Stomach (tissue), 4 donors: ENCODE measurements at regions not wholly inside any gene's neighbourhood (a gene's known extent, or its start where the extent isn't known, plus 50 kb on each side); places are given as distances from the start of the nearest gene placed in this dataset.

Experiments
- CTCF ChIP-seq, 7 experiments: fragments of 450-650 bp in 4 of 7; fragments of 200-600 bp in 3 of 7; sonication (generic) in 3 of 7; IDR thresholded peaks; one replicate each; pipeline ENCODE4 v1.5.1; 2016 to 2019; ENCODE audit warnings: antibody characterized with exemption in 7 of 7, control low read depth in 2 of 7, mild to moderate bottlenecking in 1 of 7
- EP300 ChIP-seq: sonication (generic); formaldehyde crosslinking; IDR thresholded peaks from one replicate; pipeline ENCODE4 v1.6.1; 2017; ENCODE audit warnings: antibody characterized with exemption

GRCh38 chr20:11031300-11031699 is 357.5 kb upstream of the JAG1 start:
- TF ChIP-seq CTCF (IDR thresholded peaks at IDR 0.05), result no peak
- TF ChIP-seq EP300, result no peak
